GM12878 (cell line): ENCODE measurements at regions not wholly inside any gene's neighbourhood (a gene's known extent, or its start where the extent isn't known, plus 50 kb on each side); places are given as distances from the start of the nearest gene placed in this dataset.

ENCODE experiments used
- CBX5 ChIP-seq: sonication (generic); IDR thresholded peaks from 2 replicates; pipeline ENCODE4 v1.6.1; 2016; ENCODE audit warnings: low read depth, moderate library complexity, mild to moderate bottlenecking, inconsistent platforms
- JUND ChIP-seq: IDR thresholded peaks from 2 replicates; pipeline ENCODE4 v1.6.1; 2012; ENCODE audit warnings: low read depth, mild to moderate bottlenecking, low read length, improper control_type of control experiment, moderate library complexity
- RUNX3 ChIP-seq: IDR thresholded peaks from 2 replicates; pipeline ENCODE4 v1.6.1; 2012; ENCODE audit warnings: low read length, inconsistent platforms
- TF ChIP-seq, protein P1 (sequence below): IDR thresholded peaks from 2 replicates; pipeline ENCODE4 v1.6.1; 2012; ENCODE audit warnings: mild to moderate bottlenecking, low read depth, low read length
- TF ChIP-seq, protein P2 (sequence below): fragments of 150-350 bp; IDR thresholded peaks from 2 replicates; pipeline ENCODE4 v1.6.1; 2016; ENCODE audit warnings: low read depth, low read length
- TF ChIP-seq, protein P3 (sequence below), 3 experiments: IDR thresholded peaks in 2 of 3; conservative IDR thresholded peaks in 1 of 3; 2 replicates each; pipeline ENCODE4 v1.5.1; 2011; ENCODE audit warnings: low read depth in 3 of 3, low read length in 3 of 3, mild to moderate bottlenecking in 3 of 3, control low read depth in 2 of 3, moderate library complexity in 2 of 3, inconsistent platforms in 1 of 3, mixed read lengths in 1 of 3; ENCODE audit not compliant: control insufficient read depth in 2 of 3, insufficient read depth in 1 of 3; ENCODE audit errors: extremely low read depth in 1 of 3

- TF ChIP-seq, protein P1, sequence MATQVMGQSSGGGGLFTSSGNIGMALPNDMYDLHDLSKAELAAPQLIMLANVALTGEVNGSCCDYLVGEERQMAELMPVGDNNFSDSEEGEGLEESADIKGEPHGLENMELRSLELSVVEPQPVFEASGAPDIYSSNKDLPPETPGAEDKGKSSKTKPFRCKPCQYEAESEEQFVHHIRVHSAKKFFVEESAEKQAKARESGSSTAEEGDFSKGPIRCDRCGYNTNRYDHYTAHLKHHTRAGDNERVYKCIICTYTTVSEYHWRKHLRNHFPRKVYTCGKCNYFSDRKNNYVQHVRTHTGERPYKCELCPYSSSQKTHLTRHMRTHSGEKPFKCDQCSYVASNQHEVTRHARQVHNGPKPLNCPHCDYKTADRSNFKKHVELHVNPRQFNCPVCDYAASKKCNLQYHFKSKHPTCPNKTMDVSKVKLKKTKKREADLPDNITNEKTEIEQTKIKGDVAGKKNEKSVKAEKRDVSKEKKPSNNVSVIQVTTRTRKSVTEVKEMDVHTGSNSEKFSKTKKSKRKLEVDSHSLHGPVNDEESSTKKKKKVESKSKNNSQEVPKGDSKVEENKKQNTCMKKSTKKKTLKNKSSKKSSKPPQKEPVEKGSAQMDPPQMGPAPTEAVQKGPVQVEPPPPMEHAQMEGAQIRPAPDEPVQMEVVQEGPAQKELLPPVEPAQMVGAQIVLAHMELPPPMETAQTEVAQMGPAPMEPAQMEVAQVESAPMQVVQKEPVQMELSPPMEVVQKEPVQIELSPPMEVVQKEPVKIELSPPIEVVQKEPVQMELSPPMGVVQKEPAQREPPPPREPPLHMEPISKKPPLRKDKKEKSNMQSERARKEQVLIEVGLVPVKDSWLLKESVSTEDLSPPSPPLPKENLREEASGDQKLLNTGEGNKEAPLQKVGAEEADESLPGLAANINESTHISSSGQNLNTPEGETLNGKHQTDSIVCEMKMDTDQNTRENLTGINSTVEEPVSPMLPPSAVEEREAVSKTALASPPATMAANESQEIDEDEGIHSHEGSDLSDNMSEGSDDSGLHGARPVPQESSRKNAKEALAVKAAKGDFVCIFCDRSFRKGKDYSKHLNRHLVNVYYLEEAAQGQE, result no peak
- peak; percentile 21; the same call in 1 of the 2 replicates for TF ChIP-seq RUNX3
- TF ChIP-seq, protein P2, sequence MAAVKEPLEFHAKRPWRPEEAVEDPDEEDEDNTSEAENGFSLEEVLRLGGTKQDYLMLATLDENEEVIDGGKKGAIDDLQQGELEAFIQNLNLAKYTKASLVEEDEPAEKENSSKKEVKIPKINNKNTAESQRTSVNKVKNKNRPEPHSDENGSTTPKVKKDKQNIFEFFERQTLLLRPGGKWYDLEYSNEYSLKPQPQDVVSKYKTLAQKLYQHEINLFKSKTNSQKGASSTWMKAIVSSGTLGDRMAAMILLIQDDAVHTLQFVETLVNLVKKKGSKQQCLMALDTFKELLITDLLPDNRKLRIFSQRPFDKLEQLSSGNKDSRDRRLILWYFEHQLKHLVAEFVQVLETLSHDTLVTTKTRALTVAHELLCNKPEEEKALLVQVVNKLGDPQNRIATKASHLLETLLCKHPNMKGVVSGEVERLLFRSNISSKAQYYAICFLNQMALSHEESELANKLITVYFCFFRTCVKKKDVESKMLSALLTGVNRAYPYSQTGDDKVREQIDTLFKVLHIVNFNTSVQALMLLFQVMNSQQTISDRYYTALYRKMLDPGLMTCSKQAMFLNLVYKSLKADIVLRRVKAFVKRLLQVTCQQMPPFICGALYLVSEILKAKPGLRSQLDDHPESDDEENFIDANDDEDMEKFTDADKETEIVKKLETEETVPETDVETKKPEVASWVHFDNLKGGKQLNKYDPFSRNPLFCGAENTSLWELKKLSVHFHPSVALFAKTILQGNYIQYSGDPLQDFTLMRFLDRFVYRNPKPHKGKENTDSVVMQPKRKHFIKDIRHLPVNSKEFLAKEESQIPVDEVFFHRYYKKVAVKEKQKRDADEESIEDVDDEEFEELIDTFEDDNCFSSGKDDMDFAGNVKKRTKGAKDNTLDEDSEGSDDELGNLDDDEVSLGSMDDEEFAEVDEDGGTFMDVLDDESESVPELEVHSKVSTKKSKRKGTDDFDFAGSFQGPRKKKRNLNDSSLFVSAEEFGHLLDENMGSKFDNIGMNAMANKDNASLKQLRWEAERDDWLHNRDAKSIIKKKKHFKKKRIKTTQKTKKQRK, result no peak
- no peak for TF ChIP-seq JUND
- TF ChIP-seq, protein P3, sequence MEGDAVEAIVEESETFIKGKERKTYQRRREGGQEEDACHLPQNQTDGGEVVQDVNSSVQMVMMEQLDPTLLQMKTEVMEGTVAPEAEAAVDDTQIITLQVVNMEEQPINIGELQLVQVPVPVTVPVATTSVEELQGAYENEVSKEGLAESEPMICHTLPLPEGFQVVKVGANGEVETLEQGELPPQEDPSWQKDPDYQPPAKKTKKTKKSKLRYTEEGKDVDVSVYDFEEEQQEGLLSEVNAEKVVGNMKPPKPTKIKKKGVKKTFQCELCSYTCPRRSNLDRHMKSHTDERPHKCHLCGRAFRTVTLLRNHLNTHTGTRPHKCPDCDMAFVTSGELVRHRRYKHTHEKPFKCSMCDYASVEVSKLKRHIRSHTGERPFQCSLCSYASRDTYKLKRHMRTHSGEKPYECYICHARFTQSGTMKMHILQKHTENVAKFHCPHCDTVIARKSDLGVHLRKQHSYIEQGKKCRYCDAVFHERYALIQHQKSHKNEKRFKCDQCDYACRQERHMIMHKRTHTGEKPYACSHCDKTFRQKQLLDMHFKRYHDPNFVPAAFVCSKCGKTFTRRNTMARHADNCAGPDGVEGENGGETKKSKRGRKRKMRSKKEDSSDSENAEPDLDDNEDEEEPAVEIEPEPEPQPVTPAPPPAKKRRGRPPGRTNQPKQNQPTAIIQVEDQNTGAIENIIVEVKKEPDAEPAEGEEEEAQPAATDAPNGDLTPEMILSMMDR (IDR thresholded peaks at IDR 0.05 in 2 of 3, conservative IDR thresholded peaks at IDR 0.05 in 1 of 3; ENCODE audit: control insufficient read depth in 2 of 3, extremely low read depth in 1 of 3, insufficient read depth in 1 of 3, low read depth in 3 of 3, low read length in 3 of 3), result no peak
- no peak for TF ChIP-seq CBX5
These were observed 727.6 kb downstream of the VRK1 start for GRCh38 chr14:97524589-97525319.
